HG03439 (cell line): ENCODE measurements at regions not wholly inside any gene's neighbourhood (a gene's known extent, or its start where the extent isn't known, plus 50 kb on each side); places are given as distances from the start of the nearest gene placed in this dataset.
"Not testable (repeated sequence)": the region's sequence is repeated elsewhere in the genome, so short reads cannot be mapped to it uniquely, and the experiment has no call there.

ENCODE experiments used
- ATAC-seq: cut with Tn5 transposase; IDR thresholded peaks from one replicate; pipeline ENCODE4 v1.9.1; 2021; ENCODE audit warnings: mild to moderate bottlenecking, moderate library complexity; ENCODE audit not compliant: unreplicated experiment

DNA sequence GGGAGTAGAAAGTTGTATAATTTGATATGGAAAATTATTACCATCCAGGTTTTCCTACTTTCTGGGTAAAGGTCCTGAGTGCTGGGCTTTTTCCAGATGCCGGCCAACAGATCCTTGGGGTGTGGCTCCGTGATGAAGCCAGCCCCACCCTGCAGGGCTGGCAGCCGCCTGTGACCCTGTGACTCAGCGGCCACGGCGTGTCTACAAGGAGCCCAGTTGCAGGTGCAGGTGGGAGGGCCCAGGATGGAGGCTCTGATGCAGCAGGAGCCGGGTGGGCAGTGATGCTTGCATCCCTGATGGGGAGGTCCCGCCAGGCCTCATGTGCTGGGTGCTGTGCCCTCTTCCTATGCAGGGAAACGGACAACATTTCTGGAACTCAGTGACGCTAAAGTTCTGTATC lies 96.0 kb upstream of the ALKAL2 start:
- no peak for ATAC-seq

DNA sequence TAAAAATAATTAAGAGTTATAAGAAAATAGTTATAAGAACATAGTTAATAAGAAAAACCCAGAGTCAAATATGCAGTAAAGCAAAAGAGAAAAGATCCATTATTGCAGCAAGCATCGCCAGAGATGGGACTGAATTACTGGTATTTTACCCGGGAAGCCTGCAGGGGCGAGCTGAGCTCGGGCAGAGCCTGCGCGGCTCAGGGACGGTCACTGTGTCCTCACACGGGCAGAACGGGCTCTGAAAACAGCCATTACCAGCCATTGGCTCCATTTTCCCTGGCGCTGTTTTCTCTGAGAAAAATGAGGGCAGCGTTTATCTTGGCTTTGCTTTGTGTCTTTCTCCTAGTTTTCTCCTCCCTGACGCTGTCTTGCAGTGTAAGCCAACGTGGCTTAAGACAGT lies 95.3 kb upstream of the ALKAL2 start:
- no peak for ATAC-seq

DNA sequence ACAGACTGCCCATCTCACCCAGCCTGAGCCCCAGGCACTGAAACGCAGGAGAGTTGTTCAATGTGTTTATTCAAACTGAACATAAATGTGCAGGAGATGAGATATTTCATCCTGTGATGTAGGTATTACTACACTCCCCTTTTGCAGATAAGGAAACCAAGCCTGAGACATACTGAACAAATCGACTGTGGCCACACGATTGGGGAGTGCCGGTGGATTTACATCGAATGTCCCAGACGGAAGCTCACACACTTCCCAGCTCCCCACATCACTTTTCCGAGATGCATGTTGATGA lies 94.8 kb upstream of the ALKAL2 start:
- no peak for ATAC-seq

DNA sequence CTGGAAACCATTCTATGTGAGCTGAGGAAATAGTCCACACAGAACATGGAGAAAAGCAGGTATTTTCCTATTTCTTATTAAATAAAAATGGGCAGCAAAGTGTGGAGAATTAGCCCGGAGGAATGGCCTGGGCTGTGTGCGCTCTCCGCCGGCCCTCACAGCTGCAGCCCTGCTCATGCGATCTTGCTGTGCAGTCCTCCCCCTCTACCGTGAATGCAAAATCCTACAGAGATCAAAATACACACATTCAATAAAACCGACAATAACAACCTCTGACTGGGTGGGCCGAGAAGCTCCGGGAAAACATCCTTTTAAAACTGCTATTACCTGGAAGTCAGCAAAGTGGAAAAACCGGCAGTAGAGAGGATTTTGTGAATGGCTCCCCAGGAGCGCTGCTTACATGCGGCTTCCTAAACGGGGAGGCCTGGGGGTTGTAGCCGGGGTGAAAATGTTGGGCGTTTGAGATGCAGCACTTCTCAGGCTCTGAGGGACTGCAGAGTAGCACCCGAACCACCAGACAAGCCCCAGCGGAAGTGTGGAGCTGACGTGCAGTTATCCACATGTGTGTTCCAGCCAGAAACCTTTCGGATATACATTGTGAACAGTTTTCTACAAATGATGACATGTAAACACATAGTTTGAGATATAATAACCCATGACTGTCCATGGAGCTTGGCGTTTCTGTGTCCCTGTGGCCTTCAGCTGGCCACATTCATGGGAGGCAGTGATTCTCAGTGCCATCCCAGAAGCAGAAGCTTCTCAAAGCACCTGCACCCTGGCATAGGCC lies 94.2 kb upstream of the ALKAL2 start:
- ATAC-seq, result no peak

DNA sequence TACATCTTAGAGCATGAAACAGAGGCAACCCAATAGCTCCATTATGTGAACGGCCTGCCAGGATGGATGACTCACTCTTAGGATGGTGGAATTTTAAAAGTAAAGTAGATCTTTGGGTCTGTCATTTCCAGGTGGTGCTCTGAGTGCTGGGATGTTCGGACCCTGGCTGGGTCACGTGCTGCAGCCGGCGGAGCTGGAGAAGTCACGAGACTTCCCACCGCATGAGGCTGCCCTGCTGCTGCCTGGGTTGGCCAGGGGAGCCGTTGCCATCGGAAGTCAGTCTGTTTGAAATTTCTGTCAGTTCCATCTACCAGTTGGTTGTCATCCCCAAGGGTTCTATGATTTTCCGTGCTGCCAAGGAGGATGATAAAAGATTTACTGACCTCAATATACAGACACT lies 93.3 kb upstream of the ALKAL2 start:
- no peak for ATAC-seq

DNA sequence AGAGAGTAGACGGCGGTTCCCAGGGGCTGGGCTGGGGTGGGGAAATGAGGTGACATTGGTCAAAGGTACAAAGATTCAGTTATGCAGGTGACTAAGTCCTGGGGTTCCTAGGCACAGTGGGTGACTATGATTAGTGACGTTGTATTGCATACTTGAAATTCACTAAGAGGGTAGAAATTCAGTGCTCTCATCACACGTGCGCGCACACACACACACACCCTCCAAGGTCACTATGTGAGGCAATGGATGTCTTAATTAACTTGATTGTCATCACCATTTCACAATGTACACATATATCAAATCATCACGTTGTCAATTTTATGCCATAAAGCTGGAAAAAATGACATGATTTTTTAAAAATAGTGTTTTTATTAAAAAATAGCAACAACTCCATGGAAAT lies 92.9 kb upstream of the ALKAL2 start:
- ATAC-seq, result no peak

DNA sequence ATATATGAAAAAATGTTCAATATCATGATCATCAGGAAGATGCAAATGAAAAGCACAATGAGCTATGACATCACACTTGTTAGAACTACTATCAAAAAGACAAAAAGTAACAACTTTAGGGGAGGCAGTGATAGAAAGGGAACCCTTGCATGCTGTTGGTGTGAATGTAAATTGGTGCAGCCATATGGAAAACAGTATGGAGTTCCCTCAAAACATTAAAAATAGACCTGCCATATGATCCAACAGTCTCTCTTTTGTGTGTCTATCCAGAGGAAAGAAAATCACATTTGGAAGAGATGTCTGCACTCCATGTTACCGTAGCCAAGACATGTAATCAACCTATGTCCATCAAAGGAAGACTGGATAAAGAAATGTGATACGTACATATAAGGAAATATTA lies 92.3 kb upstream of the ALKAL2 start:
- no peak for ATAC-seq

DNA sequence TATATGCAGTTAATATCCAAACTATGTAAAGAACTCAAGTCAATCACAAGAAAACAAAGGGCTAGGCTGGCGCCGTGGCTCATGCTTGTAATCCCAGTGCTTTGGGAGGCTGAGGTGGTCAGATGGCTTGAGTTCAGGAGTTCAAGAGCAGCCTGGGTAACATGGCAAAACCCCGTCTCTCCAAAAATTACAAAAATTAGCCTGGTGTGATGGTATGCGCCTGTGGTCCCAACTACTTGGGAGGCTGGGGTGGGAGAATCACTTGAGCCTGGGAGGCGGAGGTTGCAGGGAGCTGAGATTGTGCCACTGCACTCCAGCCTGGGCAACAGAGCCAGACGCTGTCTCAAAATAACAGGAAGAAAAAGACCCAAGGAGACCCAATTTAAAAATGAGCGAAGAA lies 91.9 kb upstream of the ALKAL2 start:
- ATAC-seq, result no peak

DNA sequence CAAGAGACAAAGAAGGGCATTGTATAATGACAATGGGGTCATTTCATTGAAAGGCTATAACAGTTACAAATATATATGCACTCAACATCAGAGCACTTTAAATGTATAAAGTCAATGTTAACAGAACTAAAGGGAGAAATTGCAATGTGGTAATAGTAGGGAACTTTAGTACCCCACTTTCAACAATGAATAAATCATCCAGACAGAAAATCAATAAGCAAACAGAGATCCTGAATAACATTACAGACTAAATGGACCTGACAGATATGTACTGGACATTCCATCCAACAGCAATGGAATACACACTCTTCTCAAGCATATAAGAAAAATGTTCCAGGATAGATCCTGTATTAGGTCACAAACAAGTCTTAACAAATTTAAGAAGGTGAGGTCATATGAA lies 90.5 kb upstream of the ALKAL2 start:
- ATAC-seq, result no peak

DNA sequence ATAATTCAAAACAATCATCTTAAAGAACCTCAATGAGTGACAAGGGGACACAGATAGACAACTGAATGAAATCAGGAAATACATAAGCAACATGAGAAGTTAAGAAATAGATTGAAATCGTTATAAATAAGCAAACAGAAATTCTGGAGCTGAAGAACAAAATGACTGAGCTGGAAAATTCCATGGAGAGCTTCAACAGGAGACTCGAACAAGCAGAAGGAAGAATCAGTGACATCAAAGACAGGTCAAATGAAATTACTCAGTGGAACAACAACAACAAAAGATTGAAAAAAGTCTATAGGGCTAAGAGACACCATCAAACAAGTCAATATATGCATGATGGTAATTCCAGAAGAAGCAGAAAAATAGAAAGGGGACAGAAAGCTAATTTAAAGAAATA lies 89.5 kb upstream of the ALKAL2 start:
- no peak for ATAC-seq

DNA sequence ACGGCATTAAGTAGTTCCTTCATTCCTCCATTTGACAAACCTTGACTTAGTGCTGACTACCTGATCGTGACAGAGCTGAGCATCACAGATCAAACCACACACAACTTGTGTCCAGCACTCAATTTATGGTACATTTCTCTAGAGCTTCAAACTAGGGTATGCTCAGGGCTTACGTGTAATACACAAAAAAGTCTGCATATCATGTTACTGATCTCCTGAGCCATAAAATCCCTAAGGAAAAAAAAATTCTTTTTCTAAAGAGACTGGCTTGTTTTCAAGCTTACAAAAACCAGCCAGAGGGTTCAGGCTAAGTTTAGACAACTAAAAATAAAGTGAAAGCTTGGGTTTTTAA lies 88.0 kb upstream of the ALKAL2 start:
- ATAC-seq, result no peak

DNA sequence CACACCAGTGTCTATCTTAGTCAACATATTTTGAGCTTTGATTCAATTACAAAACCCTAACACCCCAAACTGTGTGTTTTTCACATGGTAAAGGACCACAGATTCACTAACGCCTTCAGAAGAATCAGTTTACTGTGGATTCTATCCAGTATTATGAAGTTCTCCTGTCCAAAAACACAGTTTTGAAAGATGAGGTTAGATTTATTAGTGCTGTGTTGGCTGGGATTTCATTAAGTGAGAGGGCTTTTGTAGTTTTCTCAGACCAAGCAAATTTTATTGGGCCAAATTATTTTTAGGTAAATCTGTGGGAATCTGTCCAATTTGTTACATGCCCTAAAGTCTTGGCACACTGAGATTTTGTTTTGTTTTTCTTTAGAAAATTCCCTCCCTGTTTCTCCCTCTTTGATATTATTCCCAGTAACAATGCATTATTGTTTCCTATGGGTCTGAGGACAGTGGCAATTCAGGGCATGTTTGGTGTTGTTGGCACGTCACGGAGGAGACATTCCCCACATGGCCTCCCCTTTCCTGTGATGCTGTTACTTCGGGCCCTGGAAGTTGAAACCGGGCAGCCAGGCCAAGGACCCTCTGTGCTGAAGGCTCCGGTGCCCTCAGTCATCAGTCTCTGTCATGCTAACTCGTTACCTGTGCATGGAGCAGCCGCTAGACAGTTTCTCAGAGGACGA lies 87.5 kb upstream of the ALKAL2 start:
- ATAC-seq, result no peak

DNA sequence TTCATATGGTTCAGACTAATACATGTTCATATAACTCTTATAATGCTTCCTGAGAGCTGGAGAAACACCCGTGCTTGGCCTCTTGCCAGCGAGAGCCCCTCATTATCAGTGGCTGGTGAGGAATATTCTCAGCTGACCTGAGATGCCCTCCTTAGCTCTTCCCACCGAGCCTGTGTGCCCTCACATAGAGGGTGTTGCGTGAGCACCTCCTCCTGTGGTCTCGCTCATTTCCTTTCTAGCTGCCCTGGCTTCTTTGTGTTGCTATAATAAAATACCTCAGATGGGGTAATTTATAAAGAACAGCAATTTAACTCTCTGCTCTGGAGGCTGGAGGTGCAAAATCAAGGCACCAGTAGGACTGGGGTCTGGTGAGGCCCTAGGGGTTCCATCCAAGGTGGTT lies 80.5 kb upstream of the ALKAL2 start:
- no peak for ATAC-seq

DNA sequence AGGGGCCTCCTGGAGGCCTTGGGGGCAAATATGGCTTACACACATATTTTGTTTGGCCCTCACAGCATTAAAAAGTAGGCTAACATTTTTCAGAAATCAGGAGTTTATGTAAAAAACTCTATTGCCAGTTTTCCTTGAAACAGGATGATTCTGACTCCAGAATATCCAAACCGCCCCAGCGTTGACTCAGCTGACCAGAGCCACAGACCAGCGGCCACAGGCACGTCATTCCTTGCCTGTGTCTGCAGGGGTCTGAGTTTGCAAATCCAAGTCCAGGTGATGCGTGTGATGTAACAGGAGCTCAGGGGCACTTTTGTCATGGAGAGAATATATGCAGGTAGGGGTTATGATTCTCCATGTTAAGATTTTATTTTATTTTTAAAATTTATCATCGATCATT lies 79.4 kb upstream of the ALKAL2 start:
- no peak for ATAC-seq

DNA sequence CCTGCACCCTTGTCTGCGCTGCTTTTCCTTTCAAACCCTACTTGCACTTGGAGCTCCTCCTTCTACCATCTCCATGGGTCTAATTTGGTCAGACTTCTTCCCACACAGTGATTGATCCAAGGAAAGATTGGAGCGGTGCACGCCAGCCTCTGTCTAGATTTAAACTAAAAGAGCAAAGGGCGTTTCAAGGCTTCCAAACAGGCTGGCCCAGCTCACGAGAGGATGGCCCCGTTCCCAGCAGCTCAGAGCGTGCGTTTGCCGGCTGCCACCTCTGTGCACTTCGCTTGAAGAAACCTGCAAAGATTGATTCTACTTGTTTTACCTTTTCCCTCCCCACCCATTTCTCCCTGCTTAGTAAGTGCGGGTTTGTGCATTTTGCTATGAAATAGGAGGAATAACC lies 78.8 kb upstream of the ALKAL2 start:
- no peak for ATAC-seq

DNA sequence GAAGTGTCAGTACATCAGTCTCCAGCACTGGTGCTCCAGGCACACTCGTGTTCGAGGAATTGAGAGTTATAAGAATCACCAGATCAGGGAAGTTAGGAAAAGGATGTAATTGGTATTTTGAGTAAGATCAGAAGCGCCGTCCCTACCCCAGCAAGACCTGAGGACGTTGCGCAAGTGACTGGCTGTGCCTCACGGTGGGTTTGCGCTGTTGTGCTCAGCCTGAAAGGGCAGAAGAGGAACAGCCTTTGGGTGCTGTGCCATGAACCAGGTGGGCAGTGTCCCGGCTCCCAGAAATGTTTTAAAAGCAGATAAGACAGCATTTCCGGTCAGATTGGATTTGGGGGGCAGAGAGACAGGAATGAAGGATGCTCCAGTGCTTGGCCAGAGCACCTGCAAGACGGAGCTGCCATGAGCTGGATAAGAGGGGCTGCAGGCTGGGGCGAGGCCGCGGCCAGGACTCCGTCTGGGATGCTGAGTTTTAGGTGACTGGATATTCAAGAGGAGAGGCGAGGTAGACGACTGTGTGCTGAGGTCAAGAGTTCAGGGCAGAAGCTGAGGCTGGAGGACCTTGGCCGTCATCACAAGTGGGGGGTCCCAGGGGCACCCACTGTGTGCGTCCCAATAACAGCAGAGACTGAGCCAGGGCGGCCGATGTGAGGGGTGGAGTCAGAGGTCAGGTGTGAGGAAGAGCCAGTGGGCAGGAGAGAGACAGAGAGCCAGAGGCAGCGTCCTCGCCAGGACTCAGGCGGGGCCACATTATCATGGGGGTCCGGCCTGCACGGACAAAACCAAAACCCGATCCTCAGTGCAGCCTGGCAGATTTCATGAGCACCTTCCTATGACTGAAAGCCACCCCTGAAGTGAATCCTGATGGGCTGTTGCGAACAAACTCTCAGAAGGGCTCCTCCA lies 77.7 kb upstream of the ALKAL2 start:
- ATAC-seq, result no peak

DNA sequence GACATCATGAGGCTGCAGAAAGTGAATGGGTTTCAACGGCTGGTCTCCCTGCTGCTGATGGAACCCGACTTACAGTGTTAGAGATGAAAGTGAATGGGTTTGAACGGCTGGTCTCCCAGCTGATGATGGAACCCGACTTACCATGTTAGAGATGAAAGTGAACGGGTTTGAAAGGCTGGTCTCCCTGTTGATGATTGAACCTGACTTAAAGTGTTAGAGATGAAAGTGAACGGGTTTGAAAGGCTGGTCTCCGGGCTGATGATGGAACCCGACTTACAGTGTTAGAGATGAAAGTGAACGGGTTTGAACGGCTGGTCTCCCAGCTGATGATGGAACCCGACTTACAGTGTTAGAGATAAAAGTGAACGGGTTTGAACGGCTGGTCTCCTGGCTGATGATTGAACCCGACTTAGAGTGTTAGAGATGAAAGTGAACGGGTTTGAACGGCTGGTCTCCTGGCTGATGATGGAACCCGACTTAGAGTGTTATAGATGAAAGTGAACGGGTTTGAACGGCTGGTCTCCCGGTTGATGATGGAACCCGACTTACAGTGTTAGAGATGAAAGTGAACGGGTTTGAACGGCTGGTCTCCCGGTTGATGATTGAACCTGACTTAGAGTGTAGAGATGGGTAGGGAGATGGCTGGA lies 76.1 kb upstream of the ALKAL2 start:
- no peak for ATAC-seq

DNA sequence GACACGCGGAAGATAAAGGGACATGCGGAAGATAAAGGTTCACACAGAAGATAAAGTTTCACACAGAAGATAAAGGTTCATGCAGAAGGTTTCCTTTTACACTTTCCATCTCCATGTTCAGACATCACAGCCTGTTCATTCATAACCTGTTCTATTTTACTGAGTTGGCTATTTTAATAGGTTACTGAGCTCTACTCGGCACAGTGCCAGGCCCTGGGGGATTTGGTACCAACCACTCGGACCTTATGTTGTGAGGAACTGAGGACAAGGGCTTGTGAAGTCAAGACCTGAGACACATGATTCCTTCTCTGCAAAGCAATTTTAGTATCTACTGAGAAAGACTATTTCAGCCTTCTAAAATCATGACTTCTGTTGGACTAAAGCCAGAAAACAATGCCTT lies 75.0 kb upstream of the ALKAL2 start:
- ATAC-seq, result no peak

DNA sequence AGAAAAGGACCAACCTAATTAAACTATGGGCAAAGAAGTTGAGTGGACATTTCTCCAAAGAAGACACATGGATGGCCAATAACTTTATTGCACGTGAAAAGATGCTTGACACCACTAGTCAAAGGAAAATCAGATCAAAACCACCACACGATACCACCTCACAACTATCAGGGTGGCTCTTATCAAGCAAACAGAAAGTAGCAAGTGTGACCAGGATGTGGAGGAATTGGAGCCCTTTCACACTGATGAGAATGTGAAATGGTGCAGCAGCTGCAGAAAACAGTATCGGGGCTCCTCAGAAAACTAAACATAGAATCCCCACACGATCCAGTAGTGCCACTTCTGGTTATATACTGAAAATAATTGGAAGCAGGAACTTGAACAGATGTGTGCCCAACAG lies 72.2 kb upstream of the ALKAL2 start:
- no peak for ATAC-seq

DNA sequence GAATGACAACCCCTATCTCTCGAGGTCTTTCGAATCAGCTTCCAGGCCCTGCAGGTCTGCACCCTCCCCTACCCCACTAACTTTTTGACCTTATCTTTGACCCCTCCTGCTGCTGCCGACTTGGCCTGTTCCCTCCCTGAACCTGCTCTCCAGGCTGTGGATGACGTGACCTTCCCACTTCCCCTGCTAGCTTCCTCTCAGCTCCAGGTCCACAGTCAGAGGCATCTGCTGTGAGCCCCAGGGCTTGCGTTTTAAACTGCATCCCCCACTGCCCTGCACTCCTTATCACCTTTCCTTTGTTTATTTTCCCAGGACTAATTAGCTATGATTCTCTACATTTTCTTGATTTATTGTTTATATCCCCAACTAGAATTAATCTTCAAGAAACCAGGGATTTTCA lies 71.2 kb upstream of the ALKAL2 start:
- ATAC-seq, result no peak

DNA sequence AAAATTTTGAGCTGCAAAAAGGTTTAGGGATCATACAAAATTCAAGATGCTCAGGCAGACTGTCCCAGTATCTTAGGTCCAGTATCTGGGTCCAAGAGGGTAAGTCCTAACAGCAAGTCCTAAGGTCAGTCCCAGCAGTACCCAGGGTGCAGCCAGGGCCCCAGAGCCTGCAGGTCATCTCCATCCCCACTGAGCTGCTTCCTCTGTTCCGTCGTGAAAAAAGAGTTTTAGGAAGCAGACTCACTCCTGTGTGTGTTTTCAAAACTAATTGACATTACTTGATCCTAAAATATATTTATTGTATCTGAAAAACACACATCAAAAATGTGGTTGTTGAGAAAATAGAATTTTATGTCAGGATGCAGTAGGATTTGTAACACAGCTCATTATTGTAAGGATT lies 69.9 kb upstream of the ALKAL2 start:
- ATAC-seq, result no peak

DNA sequence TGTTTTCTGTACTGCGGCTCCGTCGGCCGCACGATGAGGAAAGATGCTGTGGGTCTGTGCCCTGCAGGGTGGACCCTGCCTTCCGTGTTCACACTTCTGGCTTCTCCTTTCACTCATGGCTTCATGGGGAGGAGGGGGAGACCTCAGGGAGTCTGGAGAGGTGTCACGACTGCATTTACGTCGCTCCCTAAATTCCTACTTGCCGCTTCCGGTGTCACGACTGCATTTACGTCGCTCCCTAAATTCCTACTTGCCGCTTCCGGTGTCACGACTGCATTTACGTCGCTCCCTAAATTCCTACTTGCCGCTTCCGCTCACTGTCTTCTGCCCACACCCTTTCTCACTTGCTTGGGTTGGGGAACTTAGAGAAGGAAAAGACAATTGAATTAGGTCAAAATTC lies 68.4 kb upstream of the ALKAL2 start:
- ATAC-seq, result not testable (repeated sequence)
